H9 (cell line): ENCODE measurements at regions not wholly inside any gene's neighbourhood (a gene's known extent, or its start where the extent isn't known, plus 50 kb on each side); places are given as distances from the start of the nearest gene placed in this dataset.

ENCODE experiments used
- DNase-seq: peaks from one replicate; pipeline ENCODE4 v3.0.0-alpha.2; 2017
- H2AFZ ChIP-seq: one replicate; pipeline ENCODE4 v1.6.1; 2013; ENCODE audit warnings: mild to moderate bottlenecking, low read length, control low read depth, moderate library complexity
- H2AK5ac ChIP-seq: 2 replicates; pipeline ENCODE4 v1.6.1; 2013; ENCODE audit warnings: low read length, control low read depth, mixed read lengths; ENCODE audit not compliant: insufficient read length
- H2BK120ac ChIP-seq: one replicate; pipeline ENCODE4 v1.6.1; 2013; ENCODE audit warnings: low read depth, mild to moderate bottlenecking, low read length, control low read depth, inconsistent platforms; ENCODE audit not compliant: poor library complexity, severe bottlenecking
- H2BK12ac ChIP-seq: 2 replicates; pipeline ENCODE4 v1.6.1; 2013; ENCODE audit warnings: low read length, control low read depth, mixed read lengths, low read depth; ENCODE audit not compliant: insufficient read length
- H2BK15ac ChIP-seq: 2 replicates; pipeline ENCODE4 v1.6.1; 2013; ENCODE audit warnings: low read depth, low read length, control low read depth
- H2BK20ac ChIP-seq: one replicate; pipeline ENCODE4 v1.6.1; 2013; ENCODE audit warnings: low read depth, mild to moderate bottlenecking, low read length, control low read depth, inconsistent platforms; ENCODE audit not compliant: poor library complexity, severe bottlenecking
- H2BK5ac ChIP-seq: 2 replicates; pipeline ENCODE4 v1.6.1; 2013; ENCODE audit warnings: low read length, control low read depth, mixed read lengths; ENCODE audit not compliant: insufficient read length
- H3K14ac ChIP-seq: 2 replicates; pipeline ENCODE4 v1.6.1; 2013; ENCODE audit warnings: low read length, control low read depth; ENCODE audit not compliant: insufficient read depth
- H3K18ac ChIP-seq: 2 replicates; pipeline ENCODE4 v1.6.1; 2013; ENCODE audit warnings: low read depth, mild to moderate bottlenecking, mixed read lengths, low read length, control low read depth; ENCODE audit not compliant: insufficient read length
- H3K23ac ChIP-seq: 2 replicates; pipeline ENCODE4 v1.6.1; 2013; ENCODE audit warnings: low read length, control low read depth, mixed read lengths, low read depth; ENCODE audit not compliant: insufficient read length
- H3K23me2 ChIP-seq: 2 replicates; pipeline ENCODE4 v1.6.1; 2013; ENCODE audit warnings: low read depth, mild to moderate bottlenecking, mixed read lengths, low read length, control low read depth; ENCODE audit not compliant: insufficient read length, poor library complexity, severe bottlenecking
- H3K27ac ChIP-seq: 2 replicates; pipeline ENCODE4 v1.5.1; 2013; ENCODE audit warnings: low read length, control low read depth, mixed read lengths, low read depth; ENCODE audit not compliant: insufficient read length
- H3K27me3 ChIP-seq: 2 replicates; pipeline ENCODE4 v1.6.1; 2013; ENCODE audit warnings: low read length, control low read depth, inconsistent platforms; ENCODE audit not compliant: insufficient read depth
- H3K4ac ChIP-seq: 2 replicates; pipeline ENCODE4 v1.6.1; 2013; ENCODE audit warnings: low read depth, mild to moderate bottlenecking, control low read depth, inconsistent platforms, low read length, moderate library complexity
- H3K4me1 ChIP-seq: 2 replicates; pipeline ENCODE4 v1.6.1; 2013; ENCODE audit warnings: low read length, control low read depth, inconsistent platforms; ENCODE audit not compliant: insufficient read depth
- H3K4me2 ChIP-seq: 2 replicates; pipeline ENCODE4 v1.6.1; 2013; ENCODE audit warnings: low read length, control low read depth, mixed read lengths; ENCODE audit not compliant: insufficient read length, insufficient read depth
- H3K56ac ChIP-seq: 2 replicates; pipeline ENCODE4 v1.6.1; 2013; ENCODE audit warnings: low read depth, mild to moderate bottlenecking, mixed read lengths, low read length, control low read depth; ENCODE audit not compliant: insufficient read length
- H3K79me1 ChIP-seq: 2 replicates; pipeline ENCODE4 v1.6.1; 2013; ENCODE audit warnings: low read depth, mild to moderate bottlenecking, moderate library complexity, low read length, control low read depth, inconsistent platforms; ENCODE audit not compliant: insufficient read depth, poor library complexity, severe bottlenecking
- H3K79me2 ChIP-seq: 2 replicates; pipeline ENCODE4 v1.6.1; 2013; ENCODE audit warnings: low read length, control low read depth, inconsistent platforms; ENCODE audit not compliant: insufficient read depth
- H3K9ac ChIP-seq: 2 replicates; pipeline ENCODE4 v1.6.1; 2013; ENCODE audit warnings: low read length, control low read depth, mixed read lengths; ENCODE audit not compliant: insufficient read length; ENCODE audit errors: extremely low read depth
- H3K9me3 ChIP-seq: one replicate; pipeline ENCODE4 v1.6.1; 2013; ENCODE audit warnings: low read depth, low read length, inconsistent platforms; ENCODE audit not compliant: control insufficient read depth
- H3T11ph ChIP-seq: one replicate; pipeline ENCODE4 v1.6.1; 2013; ENCODE audit warnings: mild to moderate bottlenecking, low read length, control low read depth, inconsistent platforms
- H4K20me1 ChIP-seq: one replicate; pipeline ENCODE4 v1.6.1; 2013; ENCODE audit not compliant: control insufficient read depth, insufficient read length, insufficient read depth
- H4K5ac ChIP-seq: 2 replicates; pipeline ENCODE4 v1.6.1; 2013; ENCODE audit warnings: low read depth, mild to moderate bottlenecking, mixed read lengths, low read length, control low read depth; ENCODE audit not compliant: insufficient read length
- H4K8ac ChIP-seq: replicated peaks from 2 replicates; pipeline ENCODE4 v1.6.1; 2013; ENCODE audit warnings: low read length, control low read depth, mixed read lengths, low read depth; ENCODE audit not compliant: insufficient read length
- H4K91ac ChIP-seq: 2 replicates; pipeline ENCODE4 v1.6.1; 2013; ENCODE audit warnings: low read depth, mild to moderate bottlenecking, moderate library complexity, mixed read lengths, low read length, control low read depth; ENCODE audit not compliant: insufficient read length
- H3K27ac Mint-ChIP-seq, 3 experiments: 2 replicates in 2 of 3; 3 replicates in 1 of 3; pipeline ENCODE4 v1.8.0; 2020 to 2021; ENCODE audit warnings: mixed read lengths in 3 of 3, mild to moderate bottlenecking in 1 of 3, moderate library complexity in 1 of 3
- H3K27me3 Mint-ChIP-seq: 2 replicates; pipeline ENCODE4 v1.8.0; 2021; ENCODE audit warnings: low read depth, mild to moderate bottlenecking, moderate library complexity, mixed read lengths
- H3K36me3 Mint-ChIP-seq, 3 experiments: 2 replicates in 2 of 3; 3 replicates in 1 of 3; pipeline ENCODE4 v1.8.0; 2020 to 2021; ENCODE audit warnings: low read depth in 3 of 3, mixed read lengths in 3 of 3; ENCODE audit not compliant: insufficient read depth in 1 of 3
- H3K4me1 Mint-ChIP-seq, 2 experiments: 2 replicates each; pipeline ENCODE4 v1.8.0; 2020; ENCODE audit warnings: mixed read lengths in 2 of 2
- H3K4me3 Mint-ChIP-seq, 2 experiments: 2 replicates in 1 of 2; 3 replicates in 1 of 2; pipeline ENCODE4 v1.8.0; 2020 to 2021; ENCODE audit warnings: mild to moderate bottlenecking in 2 of 2, mixed read lengths in 2 of 2, moderate library complexity in 1 of 2
- H3K9me3 Mint-ChIP-seq, 2 experiments: 2 replicates in 1 of 2; 3 replicates in 1 of 2; pipeline ENCODE4 v1.8.0; 2020; ENCODE audit warnings: mild to moderate bottlenecking in 2 of 2, mixed read lengths in 2 of 2, moderate library complexity in 1 of 2
- CTCF ChIP-seq: fragments of 200-600 bp; sonication (generic); conservative IDR thresholded peaks from 3 replicates; pipeline ENCODE4 v1.8.0; 2021; ENCODE audit warnings: antibody characterized with exemption, mild to moderate bottlenecking
- WGBS: extraction: QIAGEN DNeasy Blood & Tissue Kit; methylation state at CpG from one replicate; pipeline ENCODE4 v1.1.7; 2013; ENCODE audit warnings: missing lambda C conversion rate, low lambda C conversion rate, mixed read lengths; ENCODE audit not compliant: insufficient read length; ENCODE audit errors: extremely low coverage; 5-methylcytosine and 5-hydroxymethylcytosine counted together

- no peak overlapping the region for H2BK20ac ChIP-seq
- H3K27me3 ChIP-seq = no peaks in the 10 kb centered on the region
- no peak overlapping the region for H3T11ph ChIP-seq
- WGBS = no CpG with 5 or more reads among the region's 1 CpG
- H2BK15ac ChIP-seq = no peak overlapping the region
- no peaks in the 10 kb centered on the region for H3K79me1 ChIP-seq
- no peak overlapping the region for H2AK5ac ChIP-seq
- H3K23ac ChIP-seq = no peak overlapping the region
- H3K27ac ChIP-seq = no peak overlapping the region
- H2BK120ac ChIP-seq = no peak overlapping the region
- H3K9me3 Mint-ChIP-seq = peaks cover 2 to 3% of the 10 kb centered on the region in 2 experiments; a peak in 1 of 5 replicates
- H4K8ac ChIP-seq = no peak overlapping the region
- no peaks in the 10 kb centered on the region for H3K4me1 Mint-ChIP-seq
- no peaks in the 10 kb centered on the region for H3K4me1 ChIP-seq
- no peak overlapping the region for H2AFZ ChIP-seq
- no peaks in the 10 kb centered on the region for H4K20me1 ChIP-seq
- H3K36me3 Mint-ChIP-seq = no peaks in the 10 kb centered on the region
- H3K56ac ChIP-seq = no peak overlapping the region
- no peak overlapping the region for H3K14ac ChIP-seq
- H2BK5ac ChIP-seq = no peak overlapping the region
- no peak overlapping the region for H4K5ac ChIP-seq
- no peak overlapping the region for H4K91ac ChIP-seq
- no peak overlapping the region for H3K27ac Mint-ChIP-seq
- H3K9ac ChIP-seq = no peak overlapping the region
- H3K18ac ChIP-seq = no peak overlapping the region
- no peak for DNase-seq
- H3K4me3 Mint-ChIP-seq = no peak overlapping the region
- no peaks in the 10 kb centered on the region for H3K27me3 Mint-ChIP-seq
- no peak overlapping the region for H3K4me2 ChIP-seq
- H3K79me2 ChIP-seq = no peaks in the 10 kb centered on the region
- no peaks in the 10 kb centered on the region for H3K9me3 ChIP-seq
- TF ChIP-seq CTCF = no peak
- H3K4ac ChIP-seq = no peak overlapping the region
- no peaks in the 10 kb centered on the region for H3K23me2 ChIP-seq
- H2BK12ac ChIP-seq = no peak overlapping the region
Measured at GRCh38 chr12:60012659-60013058, 416.8 kb downstream of the SLC16A7 start.
